ENCODE measurements at regions not wholly inside any gene's neighbourhood (a gene's known extent, or its start where the extent isn't known, plus 50 kb on each side); places are given as distances from the start of the nearest gene placed in this dataset.

GRCh38 chr5:117748336-117748735, 1173.7 kb upstream of the SEMA6A start:
- no peaks in the 10 kb centered on the region for H3K36me3 ChIP-seq (ENCODE audit: insufficient read depth, insufficient read length, low read length)

GRCh38 chr5:117743337-117743736, 1168.7 kb upstream of the SEMA6A start:
- no peaks in the 10 kb centered on the region for H3K36me3 ChIP-seq (ENCODE audit: insufficient read depth, insufficient read length, low read length)
- DNase-seq (ENCODE audit: low read depth, low spot score) = no peak
- no peaks in the 10 kb centered on the region for H3K9me3 ChIP-seq (ENCODE audit: insufficient read depth, low read length)
- no peaks in the 10 kb centered on the region for H3K4me1 ChIP-seq (ENCODE audit: insufficient read depth, insufficient read length)
- TF ChIP-seq YY1 (IDR thresholded peaks at IDR 0.05; ENCODE audit: insufficient read depth, insufficient read length) (no peak), ZNF274 (IDR thresholded peaks at IDR 0.05; ENCODE audit: low read depth, low read length) (no peak), SUZ12 (IDR thresholded peaks at IDR 0.05; ENCODE audit: extremely low read depth, insufficient read depth, insufficient read length) (no peak)
- no peak overlapping the region for H3K9ac ChIP-seq (ENCODE audit: insufficient read length, low read depth)
- H3K4me3 ChIP-seq (ENCODE audit: insufficient read length, low read depth) = no peak overlapping the region
- no peaks in the 10 kb centered on the region for H3K27me3 ChIP-seq (ENCODE audit: insufficient read depth, insufficient read length)

More at GRCh38 chr5:117748336-117748735, 1173.7 kb upstream of the SEMA6A start:
- Histone ChIP-seq H3K27me3 (ENCODE audit: insufficient read depth, insufficient read length) (no peaks in the 10 kb centered on the region), H3K4me3 (ENCODE audit: insufficient read length, low read depth) (no peak overlapping the region), H3K9ac (ENCODE audit: insufficient read length, low read depth) (no peak overlapping the region), H3K9me3 (ENCODE audit: insufficient read depth, low read length) (no peaks in the 10 kb centered on the region), H3K4me1 (ENCODE audit: insufficient read depth, insufficient read length) (no peaks in the 10 kb centered on the region)
- no peak for DNase-seq (ENCODE audit: low read depth, low spot score)
- TF ChIP-seq YY1 (IDR thresholded peaks at IDR 0.05; ENCODE audit: insufficient read depth, insufficient read length) (no peak), SUZ12 (IDR thresholded peaks at IDR 0.05; ENCODE audit: extremely low read depth, insufficient read depth, insufficient read length) (no peak), ZNF274 (IDR thresholded peaks at IDR 0.05; ENCODE audit: low read depth, low read length) (no peak)

- Histone ChIP-seq H3K9ac (ENCODE audit: insufficient read length, low read depth) (no peak overlapping the region), H3K36me3 (ENCODE audit: insufficient read depth, insufficient read length, low read length) (no peaks in the 10 kb centered on the region), H3K27me3 (ENCODE audit: insufficient read depth, insufficient read length) (no peaks in the 10 kb centered on the region), H3K9me3 (ENCODE audit: insufficient read depth, low read length) (no peaks in the 10 kb centered on the region), H3K4me1 (ENCODE audit: insufficient read depth, insufficient read length) (no peaks in the 10 kb centered on the region), H3K4me3 (ENCODE audit: insufficient read length, low read depth) (no peak overlapping the region)
- TF ChIP-seq ZNF274 (IDR thresholded peaks at IDR 0.05; ENCODE audit: low read depth, low read length) (no peak), YY1 (IDR thresholded peaks at IDR 0.05; ENCODE audit: insufficient read depth, insufficient read length) (no peak), SUZ12 (IDR thresholded peaks at IDR 0.05; ENCODE audit: extremely low read depth, insufficient read depth, insufficient read length) (no peak)
- no peak for DNase-seq (ENCODE audit: low read depth, low spot score)
These were observed 1167.1 kb upstream of the SEMA6A start for GRCh38 chr5:117741655-117742206.

- Histone ChIP-seq H3K36me3 (ENCODE audit: insufficient read depth, insufficient read length, low read length) (no peaks in the 10 kb centered on the region), H3K4me3 (ENCODE audit: insufficient read length, low read depth) (no peak overlapping the region), H3K9me3 (ENCODE audit: insufficient read depth, low read length) (no peaks in the 10 kb centered on the region), H3K9ac (ENCODE audit: insufficient read length, low read depth) (no peak overlapping the region), H3K27me3 (ENCODE audit: insufficient read depth, insufficient read length) (no peaks in the 10 kb centered on the region), H3K4me1 (ENCODE audit: insufficient read depth, insufficient read length) (no peaks in the 10 kb centered on the region)
- DNase-seq (ENCODE audit: low read depth, low spot score) = no peak
- TF ChIP-seq YY1 (IDR thresholded peaks at IDR 0.05; ENCODE audit: insufficient read depth, insufficient read length) (no peak), SUZ12 (IDR thresholded peaks at IDR 0.05; ENCODE audit: extremely low read depth, insufficient read depth, insufficient read length) (no peak), ZNF274 (IDR thresholded peaks at IDR 0.05; ENCODE audit: low read depth, low read length) (no peak)
These were observed 1165.6 kb upstream of the SEMA6A start for GRCh38 chr5:117740268-117740667.

GRCh38 chr5:117738571-117738970, 1163.9 kb upstream of the SEMA6A start:
- TF ChIP-seq YY1 (IDR thresholded peaks at IDR 0.05; ENCODE audit: insufficient read depth, insufficient read length) = no peak
- no peak for TF ChIP-seq ZNF274 (IDR thresholded peaks at IDR 0.05; ENCODE audit: low read depth, low read length)
- TF ChIP-seq SUZ12 (IDR thresholded peaks at IDR 0.05; ENCODE audit: extremely low read depth, insufficient read depth, insufficient read length) = no peak
- no peak overlapping the region for H3K9ac ChIP-seq (ENCODE audit: insufficient read length, low read depth)
- no peak for DNase-seq (ENCODE audit: low read depth, low spot score)
- H3K9me3 ChIP-seq (ENCODE audit: insufficient read depth, low read length) = no peaks in the 10 kb centered on the region
- no peak overlapping the region for H3K4me3 ChIP-seq (ENCODE audit: insufficient read length, low read depth)
- H3K27me3 ChIP-seq (ENCODE audit: insufficient read depth, insufficient read length) = no peaks in the 10 kb centered on the region
- H3K4me1 ChIP-seq (ENCODE audit: insufficient read depth, insufficient read length) = no peaks in the 10 kb centered on the region
- H3K36me3 ChIP-seq (ENCODE audit: insufficient read depth, insufficient read length, low read length) = no peaks in the 10 kb centered on the region

GRCh38 chr5:117736698-117737097, 1162.1 kb upstream of the SEMA6A start:
- TF ChIP-seq SUZ12 (IDR thresholded peaks at IDR 0.05; ENCODE audit: extremely low read depth, insufficient read depth, insufficient read length) (no peak), ZNF274 (IDR thresholded peaks at IDR 0.05; ENCODE audit: low read depth, low read length) (no peak), YY1 (IDR thresholded peaks at IDR 0.05; ENCODE audit: insufficient read depth, insufficient read length) (no peak)
- Histone ChIP-seq H3K9me3 (ENCODE audit: insufficient read depth, low read length) (no peaks in the 10 kb centered on the region), H3K4me3 (ENCODE audit: insufficient read length, low read depth) (no peak overlapping the region), H3K4me1 (ENCODE audit: insufficient read depth, insufficient read length) (no peaks in the 10 kb centered on the region), H3K9ac (ENCODE audit: insufficient read length, low read depth) (no peak overlapping the region), H3K36me3 (ENCODE audit: insufficient read depth, insufficient read length, low read length) (no peaks in the 10 kb centered on the region), H3K27me3 (ENCODE audit: insufficient read depth, insufficient read length) (no peaks in the 10 kb centered on the region)
- DNase-seq (ENCODE audit: low read depth, low spot score) = no peak

GRCh38 chr5:117734056-117734455, 1159.4 kb upstream of the SEMA6A start:
- H3K9me3 ChIP-seq (ENCODE audit: insufficient read depth, low read length) = no peaks in the 10 kb centered on the region
- no peak overlapping the region for H3K9ac ChIP-seq (ENCODE audit: insufficient read length, low read depth)
- no peak overlapping the region for H3K4me3 ChIP-seq (ENCODE audit: insufficient read length, low read depth)
- H3K27me3 ChIP-seq (ENCODE audit: insufficient read depth, insufficient read length) = no peaks in the 10 kb centered on the region
- DNase-seq (ENCODE audit: low read depth, low spot score) = no peak
- H3K4me1 ChIP-seq (ENCODE audit: insufficient read depth, insufficient read length) = no peaks in the 10 kb centered on the region
- TF ChIP-seq ZNF274 (IDR thresholded peaks at IDR 0.05; ENCODE audit: low read depth, low read length) = no peak
- TF ChIP-seq SUZ12 (IDR thresholded peaks at IDR 0.05; ENCODE audit: extremely low read depth, insufficient read depth, insufficient read length) = no peak
- TF ChIP-seq YY1 (IDR thresholded peaks at IDR 0.05; ENCODE audit: insufficient read depth, insufficient read length) = no peak
- no peaks in the 10 kb centered on the region for H3K36me3 ChIP-seq (ENCODE audit: insufficient read depth, insufficient read length, low read length)

Measured in NT2/D1 (cell line).